WTC11 (cell line): ENCODE measurements at regions not wholly inside any gene's neighbourhood (a gene's known extent, or its start where the extent isn't known, plus 50 kb on each side); places are given as distances from the start of the nearest gene placed in this dataset.

ENCODE experiments used
- ATF2 ChIP-seq: sonication (generic); formaldehyde crosslinking; IDR thresholded peaks from 2 replicates; pipeline ENCODE4 v1.8.1; 2022; ENCODE audit warnings: low read depth, missing genetic modification reagents, borderline replicate concordance
- ATF3 ChIP-seq: sonication (generic); formaldehyde crosslinking; conservative IDR thresholded peaks from 2 replicates; pipeline ENCODE4 v1.8.1; 2022; ENCODE audit warnings: mild to moderate bottlenecking, missing genetic modification reagents
- ATF6 ChIP-seq: sonication (generic); formaldehyde crosslinking; IDR thresholded peaks from 2 replicates; pipeline ENCODE4 v1.8.1; 2023; ENCODE audit warnings: mild to moderate bottlenecking, missing genetic modification reagents
- CTCF ChIP-seq: fragments of 200-600 bp; IDR thresholded peaks from 2 replicates; pipeline ENCODE4 v1.8.0; 2022; ENCODE audit warnings: antibody characterized with exemption
- E2F1 ChIP-seq: sonication (generic); formaldehyde crosslinking; IDR thresholded peaks from 2 replicates; pipeline ENCODE4 v1.8.0; 2022; ENCODE audit warnings: mild to moderate bottlenecking, missing genetic modification reagents
- FOXP4 ChIP-seq: sonication (generic); formaldehyde crosslinking; IDR thresholded peaks from 2 replicates; pipeline ENCODE4 v1.8.0; 2022; ENCODE audit warnings: mild to moderate bottlenecking, missing genetic modification reagents
- MAX ChIP-seq: sonication (generic); formaldehyde crosslinking; IDR thresholded peaks from 2 replicates; pipeline ENCODE4 v1.8.0; 2022; ENCODE audit warnings: mild to moderate bottlenecking, missing genetic modification reagents
- TP53 ChIP-seq: sonication (generic); formaldehyde crosslinking; IDR thresholded peaks from 2 replicates; pipeline ENCODE4 v1.8.1; 2023; ENCODE audit warnings: mild to moderate bottlenecking, missing genetic modification reagents

- no peak for TF ChIP-seq CTCF
- no peak for TF ChIP-seq ATF3 (CRISPR knock-in tag)
- TF ChIP-seq E2F1: no peak
- no peak for TF ChIP-seq MAX (CRISPR knock-in tag)
- TF ChIP-seq TP53 (CRISPR knock-in tag): no peak
- TF ChIP-seq FOXP4: no peak
- TF ChIP-seq ATF2: no peak
- no peak for TF ChIP-seq ATF6 (CRISPR knock-in tag)
Measured at GRCh38 chr10:118128675-118129074, 81.9 kb upstream of the RAB11FIP2 start.
